Breast epithelium (tissue), 4 donors: ENCODE measurements at regions not wholly inside any gene's neighbourhood (a gene's known extent, or its start where the extent isn't known, plus 50 kb on each side); places are given as distances from the start of the nearest gene placed in this dataset.
A peak's percentile ranks its signal among the peaks of the same experiment; 100 is the strongest.
"Not testable (repeated sequence)": the region's sequence is repeated elsewhere in the genome, so short reads cannot be mapped to it uniquely, and the experiment has no call there.

Experiments
- DNase-seq, 2 donors: peaks; one replicate each; pipeline ENCODE4 v3.0.0-alpha.2; 2019; ENCODE audit warnings: low spot score in 2 of 2
- H3K27ac ChIP-seq, 2 donors: fragments of 200-600 bp; sonication (generic) in 1 of 2; one replicate each; pipeline ENCODE4 v1.5.1; 2016 to 2019; ENCODE audit warnings: mild to moderate bottlenecking in 1 of 2
- H3K27me3 ChIP-seq, 2 donors: fragments of 200-600 bp; sonication (generic) in 1 of 2; one replicate each; pipeline versions ENCODE4 v1.5.1 to v1.6.0; 2017 to 2019; ENCODE audit warnings: control low read depth in 1 of 2, mild to moderate bottlenecking in 1 of 2
- H3K36me3 ChIP-seq: fragments of 200-600 bp; one replicate; pipeline ENCODE4 v1.5.1; 2019
- H3K4me1 ChIP-seq, 2 donors: fragments of 200-600 bp; sonication (generic); one replicate each; pipeline ENCODE4 v1.5.1; 2016 to 2019; ENCODE audit warnings: control low read depth in 1 of 2
- H3K4me3 ChIP-seq, 3 donors: fragments of 200-600 bp; sonication (generic); 1 replicate in 2 of 3; 2 replicates in 1 of 3; pipeline ENCODE4 v1.5.1; 2016 to 2019; ENCODE audit warnings: mild to moderate bottlenecking in 3 of 3, moderate library complexity in 2 of 3
- H3K9me3 ChIP-seq, 2 donors: fragments of 200-600 bp; sonication (generic) in 1 of 2; one replicate each; pipeline ENCODE4 v1.5.1; 2016 to 2019; ENCODE audit warnings: control low read depth in 1 of 2
- CTCF ChIP-seq, 3 donors: fragments of 450-650 bp; IDR thresholded peaks; one replicate each; pipeline ENCODE4 v1.5.1; 2016 to 2017; ENCODE audit warnings: antibody characterized with exemption in 3 of 3, mild to moderate bottlenecking in 3 of 3, moderate library complexity in 3 of 3
- POLR2A ChIP-seq: fragments of 450-650 bp; IDR thresholded peaks from one replicate; pipeline ENCODE4 v1.6.1; 2016; ENCODE audit warnings: antibody characterized with exemption, mild to moderate bottlenecking, moderate library complexity
- POLR2AphosphoS5 ChIP-seq, 3 donors: sonication (generic); formaldehyde crosslinking; IDR thresholded peaks; one replicate each; pipeline ENCODE4 v1.6.1; 2017; ENCODE audit warnings: antibody characterized with exemption in 3 of 3
- intact Hi-C: fragments of 100-400 bp; cut with DNase I; formaldehyde crosslinking; loops from one replicate; pipeline ENCODE4 v1.15.1; 2023; ENCODE audit warnings: low total_unique reads

- H3K9me3 ChIP-seq = no peaks in the 10 kb centered on the region
These were observed 245.5 kb downstream of the TUBA3C start for GRCh38 chr13:18936104-18936503.

GRCh38 chr13:18921063-18921462 is 260.6 kb downstream of the TUBA3C start:
- Histone ChIP-seq H3K36me3 (no peaks in the 10 kb centered on the region), H3K4me3 (no peak overlapping the region), H3K27me3 (no peaks in the 10 kb centered on the region), H3K9me3 (no peaks in the 10 kb centered on the region), H3K27ac (no peak overlapping the region), H3K4me1 (no peaks in the 10 kb centered on the region)
- no peak for TF ChIP-seq POLR2A
- no peak for TF ChIP-seq CTCF (IDR thresholded peaks at IDR 0.05)
- no peak for TF ChIP-seq POLR2AphosphoS5 (IDR thresholded peaks at IDR 0.05)
- intact Hi-C loops = no loop called here
- no peak for DNase-seq

More at GRCh38 chr13:18936104-18936503, 245.5 kb downstream of the TUBA3C start:
- H3K4me3 ChIP-seq = no peak overlapping the region
- H3K36me3 ChIP-seq = no peaks in the 10 kb centered on the region
- no peaks in the 10 kb centered on the region for H3K4me1 ChIP-seq
- TF ChIP-seq POLR2AphosphoS5 (IDR thresholded peaks at IDR 0.05) (no peak), POLR2A (no peak), CTCF (IDR thresholded peaks at IDR 0.05) (no peak)
- intact Hi-C loops = no loop called here
- H3K27ac ChIP-seq = no peak overlapping the region
- H3K27me3 ChIP-seq = no peaks in the 10 kb centered on the region
- DNase-seq = no peak

- H3K27me3 ChIP-seq, H3K4me3 ChIP-seq, H3K4me1 ChIP-seq, H3K9me3 ChIP-seq, intact Hi-C loops, DNase-seq, H3K27ac ChIP-seq, H3K36me3 ChIP-seq: not testable (repeated sequence)
These were observed 276.5 kb downstream of the TUBA3C start for GRCh38 chr13:18905096-18905495.

- peaks cover 0 to 14% of the 10 kb centered on the region in 2 donors for H3K9me3 ChIP-seq
- H3K36me3 ChIP-seq, H3K27ac ChIP-seq, DNase-seq, H3K27me3 ChIP-seq, H3K4me3 ChIP-seq, H3K4me1 ChIP-seq, intact Hi-C loops: not testable (repeated sequence)
These were observed 286.2 kb downstream of the TUBA3C start for GRCh38 chr13:18895411-18895810.

- intact Hi-C loops, H3K4me3 ChIP-seq, H3K36me3 ChIP-seq, H3K27ac ChIP-seq, DNase-seq, H3K27me3 ChIP-seq, H3K4me1 ChIP-seq: not testable (repeated sequence)
- peaks cover 0 to 12% of the 10 kb centered on the region in 2 donors for H3K9me3 ChIP-seq
These were observed 290.4 kb downstream of the TUBA3C start for GRCh38 chr13:18891242-18891641.

- H3K27ac ChIP-seq, H3K27me3 ChIP-seq, H3K9me3 ChIP-seq, H3K36me3 ChIP-seq, H3K4me1 ChIP-seq, intact Hi-C loops: not testable (repeated sequence)
- H3K4me3 ChIP-seq = peak overlapping the region in 1 of 3 donors; percentile 29
- peak in 1 of 2 donors; percentile 24 for DNase-seq
These were observed 306.5 kb downstream of the TUBA3C start for GRCh38 chr13:18874875-18875789.

GRCh38 chr13:18870557-18870956 is 311.1 kb downstream of the TUBA3C start:
- intact Hi-C loops, H3K36me3 ChIP-seq, H3K4me3 ChIP-seq, H3K9me3 ChIP-seq, H3K27ac ChIP-seq, DNase-seq, H3K4me1 ChIP-seq, H3K27me3 ChIP-seq: not testable (repeated sequence)

- DNase-seq, intact Hi-C loops, H3K4me1 ChIP-seq, H3K27me3 ChIP-seq, H3K36me3 ChIP-seq, H3K4me3 ChIP-seq, H3K9me3 ChIP-seq, H3K27ac ChIP-seq: not testable (repeated sequence)
These were observed 312.3 kb downstream of the TUBA3C start for GRCh38 chr13:18869365-18869764.

- H3K36me3 ChIP-seq, H3K4me1 ChIP-seq, H3K27ac ChIP-seq, H3K27me3 ChIP-seq, intact Hi-C loops, H3K9me3 ChIP-seq, H3K4me3 ChIP-seq, DNase-seq: not testable (repeated sequence)
These were observed 343.5 kb downstream of the TUBA3C start for GRCh38 chr13:18837986-18838629.

GRCh38 chr13:18837179-18837745 is 344.4 kb downstream of the TUBA3C start:
- DNase-seq, H3K9me3 ChIP-seq, H3K27ac ChIP-seq, H3K4me1 ChIP-seq, intact Hi-C loops, H3K36me3 ChIP-seq, H3K27me3 ChIP-seq, H3K4me3 ChIP-seq: not testable (repeated sequence)
